Panc1 (cell line): ENCODE measurements at regions not wholly inside any gene's neighbourhood (a gene's known extent, or its start where the extent isn't known, plus 50 kb on each side); places are given as distances from the start of the nearest gene placed in this dataset.

Experiments
- ATAC-seq: fragments of 200-7000 bp; cut with Tn5 transposase; 2 replicates; pipeline ENCODE4 v1.9.1; 2020; ENCODE audit warnings: mild to moderate bottlenecking, moderate library complexity
- BruUV-seq: library from RNA; stranded (reverse); fragments of 400-500 nt; replicated peaks from 2 replicates; lab custom pipeline; 2021; lab: Mats Ljungman, UMichigan
- CTCF ChIA-PET: fragments of 300-600 bp; sonication (Branson Sonifier 250); formaldehyde crosslinking; loops from one replicate; lab custom pipeline; 2022; ENCODE audit warnings: antibody characterized with exemption; lab: Charles Lee
- POLR2A ChIA-PET: fragments of 300-600 bp; sonication (Branson Sonifier 250); formaldehyde crosslinking; loops from one replicate; lab custom pipeline; 2022; ENCODE audit warnings: antibody characterized with exemption; lab: Charles Lee
- DNase-seq: peaks from one replicate; pipeline ENCODE4 v3.0.0-alpha.2; 2010; ENCODE audit warnings: low read depth, low spot score
- H3K27ac ChIP-seq: 2 replicates; pipeline ENCODE4 v1.5.1; 2011; ENCODE audit warnings: mild to moderate bottlenecking, low read length, inconsistent platforms
- H3K27me3 ChIP-seq: fragments of 200-500 bp; sonication (Bioruptor generic); 2 replicates; pipeline ENCODE4 v1.6.0; 2014; ENCODE audit warnings: low read length, inconsistent platforms; ENCODE audit not compliant: control insufficient read depth, insufficient read depth
- H3K36me3 ChIP-seq: fragments of 200-500 bp; sonication (Bioruptor generic); 2 replicates; pipeline ENCODE4 v1.5.1; 2014; ENCODE audit warnings: inconsistent platforms, mild to moderate bottlenecking, low read length, moderate library complexity; ENCODE audit not compliant: control insufficient read depth, insufficient read depth
- H3K4me1 ChIP-seq: 2 replicates; pipeline ENCODE4 v1.5.1; 2011; ENCODE audit warnings: inconsistent platforms, mild to moderate bottlenecking, low read length, moderate library complexity; ENCODE audit not compliant: control insufficient read depth, insufficient read depth
- H3K4me3 ChIP-seq, 2 experiments: 2 replicates each; pipeline ENCODE4 v1.5.1; 2011 to 2012; ENCODE audit warnings: low read depth in 2 of 2, low read length in 2 of 2, mild to moderate bottlenecking in 2 of 2, inconsistent platforms in 1 of 2, moderate library complexity in 1 of 2
- H3K9me3 ChIP-seq: fragments of 200-500 bp; sonication (Bioruptor generic); 2 replicates; pipeline ENCODE4 v1.5.1; 2014; ENCODE audit warnings: low read depth, mild to moderate bottlenecking, inconsistent platforms, low read length, moderate library complexity; ENCODE audit not compliant: control insufficient read depth, insufficient read depth
- POLR2AphosphoS5 ChIP-seq: IDR thresholded peaks from 2 replicates; pipeline ENCODE4 v1.6.1; 2012; ENCODE audit warnings: mild to moderate bottlenecking, low read depth, low read length, moderate library complexity
- SIN3A ChIP-seq: IDR thresholded peaks from 2 replicates; pipeline ENCODE4 v1.6.1; 2012; ENCODE audit warnings: low read depth, mild to moderate bottlenecking, low read length, moderate library complexity, borderline replicate concordance; ENCODE audit not compliant: insufficient read depth
- TCF7L2 ChIP-seq: IDR thresholded peaks from 2 replicates; pipeline ENCODE4 v1.6.1; 2011; ENCODE audit warnings: mild to moderate bottlenecking, low read depth, low read length, inconsistent platforms
- in situ Hi-C: cut with HindIII; loops from 2 replicates; pipeline ENCODE4 v1.10.0; 2016; ENCODE audit warnings: low sequenced_read_pairs, low pct_unique_long_range_greater_than_20kb
- intact Hi-C: fragments of 100-400 bp; cut with micrococcal nuclease; formaldehyde crosslinking; loops from one replicate; pipeline ENCODE4 v1.10.0; 2022; ENCODE audit not compliant: unreplicated experiment
- TF ChIP-seq, protein P1 (sequence below): fragments of 450-650 bp; IDR thresholded peaks from 2 replicates; pipeline ENCODE4 v1.5.1; 2017; ENCODE audit warnings: mild to moderate bottlenecking
- TF ChIP-seq, protein P2 (sequence below), 2 experiments: IDR thresholded peaks; 2 replicates each; pipeline ENCODE4 v1.6.1; 2011 to 2012; ENCODE audit warnings: low read depth in 2 of 2, control low read depth in 1 of 2, low read length in 1 of 2, mild to moderate bottlenecking in 1 of 2, moderate library complexity in 1 of 2; ENCODE audit not compliant: insufficient read depth in 1 of 2

DNA sequence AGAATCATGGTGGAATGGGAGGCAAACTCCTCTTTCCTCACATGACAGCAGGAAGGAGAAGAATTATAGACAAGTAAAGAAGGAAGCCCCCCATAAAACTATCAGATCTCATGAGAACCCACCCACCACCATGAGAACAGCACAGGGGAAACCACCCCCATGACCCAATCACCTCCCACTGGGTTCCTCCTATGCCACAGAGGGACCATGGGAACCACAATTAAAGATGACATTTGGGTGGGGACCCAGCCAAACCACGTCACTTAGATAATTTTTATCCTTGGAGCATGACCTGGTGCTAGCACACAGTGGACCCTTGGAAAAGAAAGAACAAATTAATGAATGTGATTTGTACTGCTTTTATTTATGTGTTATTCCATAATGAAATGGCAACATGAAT, 188.6 kb upstream of the NCKAP5 start:
- H3K27me3 ChIP-seq = no peaks in the 10 kb centered on the region
- in situ Hi-C loops (no loop called here), intact Hi-C loops (no loop called here)
- H3K4me1 ChIP-seq = no peaks in the 10 kb centered on the region
- DNase-seq (no peak), ATAC-seq (no peak)
- ChIA-PET POLR2A (no interaction called here), CTCF (no interaction called here)
- H3K9me3 ChIP-seq = no peaks in the 10 kb centered on the region
- no peak overlapping the region for H3K27ac ChIP-seq
- no TSS peak for BruUV-seq
- TF ChIP-seq, protein P1, sequence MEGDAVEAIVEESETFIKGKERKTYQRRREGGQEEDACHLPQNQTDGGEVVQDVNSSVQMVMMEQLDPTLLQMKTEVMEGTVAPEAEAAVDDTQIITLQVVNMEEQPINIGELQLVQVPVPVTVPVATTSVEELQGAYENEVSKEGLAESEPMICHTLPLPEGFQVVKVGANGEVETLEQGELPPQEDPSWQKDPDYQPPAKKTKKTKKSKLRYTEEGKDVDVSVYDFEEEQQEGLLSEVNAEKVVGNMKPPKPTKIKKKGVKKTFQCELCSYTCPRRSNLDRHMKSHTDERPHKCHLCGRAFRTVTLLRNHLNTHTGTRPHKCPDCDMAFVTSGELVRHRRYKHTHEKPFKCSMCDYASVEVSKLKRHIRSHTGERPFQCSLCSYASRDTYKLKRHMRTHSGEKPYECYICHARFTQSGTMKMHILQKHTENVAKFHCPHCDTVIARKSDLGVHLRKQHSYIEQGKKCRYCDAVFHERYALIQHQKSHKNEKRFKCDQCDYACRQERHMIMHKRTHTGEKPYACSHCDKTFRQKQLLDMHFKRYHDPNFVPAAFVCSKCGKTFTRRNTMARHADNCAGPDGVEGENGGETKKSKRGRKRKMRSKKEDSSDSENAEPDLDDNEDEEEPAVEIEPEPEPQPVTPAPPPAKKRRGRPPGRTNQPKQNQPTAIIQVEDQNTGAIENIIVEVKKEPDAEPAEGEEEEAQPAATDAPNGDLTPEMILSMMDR = no peak
- TF ChIP-seq POLR2AphosphoS5 = no peak
- TF ChIP-seq TCF7L2 = no peak
- no peak for TF ChIP-seq SIN3A
- TF ChIP-seq, protein P2, sequence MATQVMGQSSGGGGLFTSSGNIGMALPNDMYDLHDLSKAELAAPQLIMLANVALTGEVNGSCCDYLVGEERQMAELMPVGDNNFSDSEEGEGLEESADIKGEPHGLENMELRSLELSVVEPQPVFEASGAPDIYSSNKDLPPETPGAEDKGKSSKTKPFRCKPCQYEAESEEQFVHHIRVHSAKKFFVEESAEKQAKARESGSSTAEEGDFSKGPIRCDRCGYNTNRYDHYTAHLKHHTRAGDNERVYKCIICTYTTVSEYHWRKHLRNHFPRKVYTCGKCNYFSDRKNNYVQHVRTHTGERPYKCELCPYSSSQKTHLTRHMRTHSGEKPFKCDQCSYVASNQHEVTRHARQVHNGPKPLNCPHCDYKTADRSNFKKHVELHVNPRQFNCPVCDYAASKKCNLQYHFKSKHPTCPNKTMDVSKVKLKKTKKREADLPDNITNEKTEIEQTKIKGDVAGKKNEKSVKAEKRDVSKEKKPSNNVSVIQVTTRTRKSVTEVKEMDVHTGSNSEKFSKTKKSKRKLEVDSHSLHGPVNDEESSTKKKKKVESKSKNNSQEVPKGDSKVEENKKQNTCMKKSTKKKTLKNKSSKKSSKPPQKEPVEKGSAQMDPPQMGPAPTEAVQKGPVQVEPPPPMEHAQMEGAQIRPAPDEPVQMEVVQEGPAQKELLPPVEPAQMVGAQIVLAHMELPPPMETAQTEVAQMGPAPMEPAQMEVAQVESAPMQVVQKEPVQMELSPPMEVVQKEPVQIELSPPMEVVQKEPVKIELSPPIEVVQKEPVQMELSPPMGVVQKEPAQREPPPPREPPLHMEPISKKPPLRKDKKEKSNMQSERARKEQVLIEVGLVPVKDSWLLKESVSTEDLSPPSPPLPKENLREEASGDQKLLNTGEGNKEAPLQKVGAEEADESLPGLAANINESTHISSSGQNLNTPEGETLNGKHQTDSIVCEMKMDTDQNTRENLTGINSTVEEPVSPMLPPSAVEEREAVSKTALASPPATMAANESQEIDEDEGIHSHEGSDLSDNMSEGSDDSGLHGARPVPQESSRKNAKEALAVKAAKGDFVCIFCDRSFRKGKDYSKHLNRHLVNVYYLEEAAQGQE (IDR thresholded peaks at IDR 0.05; ENCODE audit: insufficient read depth in 1 of 2, low read depth in 2 of 2, low read length in 1 of 2) = no peak
- H3K4me3 ChIP-seq = no peak overlapping the region
- no peaks in the 10 kb centered on the region for H3K36me3 ChIP-seq

DNA sequence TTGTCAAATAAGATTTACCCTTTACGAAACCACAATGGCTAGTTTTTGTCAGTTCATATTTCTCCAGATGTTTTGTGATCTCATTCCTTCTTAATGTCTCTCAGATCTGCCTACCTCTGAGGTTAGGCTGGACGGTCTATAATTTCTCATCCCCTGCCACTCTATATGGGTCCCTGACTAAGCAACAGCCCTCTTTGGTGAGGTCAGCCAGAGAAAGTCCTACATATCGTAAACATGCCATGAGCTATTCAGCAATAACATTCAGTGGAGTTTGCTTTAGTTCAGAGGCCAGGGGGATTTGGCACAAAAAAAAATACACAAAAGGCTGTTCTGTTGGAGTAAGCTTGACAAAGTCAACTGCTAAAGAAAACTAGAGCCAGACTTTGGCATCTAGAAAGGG, 192.1 kb upstream of the NCKAP5 start:
- ChIA-PET CTCF (no interaction called here), POLR2A (no interaction called here)
- Histone ChIP-seq H3K27ac (no peak overlapping the region), H3K9me3 (no peaks in the 10 kb centered on the region), H3K27me3 (no peaks in the 10 kb centered on the region), H3K4me3 (no peak overlapping the region), H3K36me3 (no peaks in the 10 kb centered on the region), H3K4me1 (no peaks in the 10 kb centered on the region)
- BruUV-seq = no TSS peak
- in situ Hi-C loops (no loop called here), intact Hi-C loops (no loop called here)
- TF ChIP-seq, protein P2 (IDR thresholded peaks at IDR 0.05; ENCODE audit: insufficient read depth in 1 of 2, low read depth in 2 of 2, low read length in 1 of 2) = no peak
- no peak for TF ChIP-seq POLR2AphosphoS5
- TF ChIP-seq, protein P1 = no peak
- TF ChIP-seq SIN3A = no peak
- no peak for TF ChIP-seq TCF7L2
- ATAC-seq = no peak
- DNase-seq = no peak
